Gastrocnemius medialis (tissue), 4 donors: ENCODE measurements at regions not wholly inside any gene's neighbourhood (a gene's known extent, or its start where the extent isn't known, plus 50 kb on each side); places are given as distances from the start of the nearest gene placed in this dataset.

ENCODE experiments used
- POLR2A ChIP-seq, 2 donors: fragments of 450-650 bp; IDR thresholded peaks; one replicate each; pipeline ENCODE4 v1.6.1; 2017; ENCODE audit warnings: antibody characterized with exemption in 2 of 2, mild to moderate bottlenecking in 2 of 2, moderate library complexity in 2 of 2
- TF ChIP-seq, protein P1 (sequence below), 5 experiments: fragments of 450-650 bp in 3 of 5; fragments of 200-600 bp in 2 of 5; sonication (generic) in 2 of 5; IDR thresholded peaks in 4 of 5; conservative IDR thresholded peaks in 1 of 5; 1 replicate in 4 of 5; 2 replicates in 1 of 5; pipeline ENCODE4 v1.5.1; 2016 to 2019; ENCODE audit warnings: antibody characterized with exemption in 5 of 5, mild to moderate bottlenecking in 3 of 5, moderate library complexity in 3 of 5

DNA sequence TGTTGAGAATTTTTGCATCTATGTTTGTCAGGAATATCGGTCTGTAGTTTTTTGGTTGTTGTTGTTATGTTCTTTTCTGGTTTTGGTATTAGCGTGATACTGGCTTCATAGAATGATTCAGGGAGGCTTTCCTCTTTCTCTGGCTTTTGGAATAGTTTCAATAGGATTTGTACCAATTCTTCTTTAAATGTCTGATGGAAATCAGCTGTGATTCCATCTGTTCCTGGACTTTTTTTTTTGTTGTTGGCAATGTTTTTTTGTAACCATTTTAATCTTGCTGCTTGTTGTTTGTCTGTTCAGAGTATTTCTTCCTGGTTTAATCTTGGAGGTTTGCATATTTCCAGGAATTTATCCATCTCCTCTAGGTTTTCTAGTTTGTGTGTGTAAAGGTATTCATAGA is 81.5 kb upstream of the GK2 start:
- TF ChIP-seq, protein P1, sequence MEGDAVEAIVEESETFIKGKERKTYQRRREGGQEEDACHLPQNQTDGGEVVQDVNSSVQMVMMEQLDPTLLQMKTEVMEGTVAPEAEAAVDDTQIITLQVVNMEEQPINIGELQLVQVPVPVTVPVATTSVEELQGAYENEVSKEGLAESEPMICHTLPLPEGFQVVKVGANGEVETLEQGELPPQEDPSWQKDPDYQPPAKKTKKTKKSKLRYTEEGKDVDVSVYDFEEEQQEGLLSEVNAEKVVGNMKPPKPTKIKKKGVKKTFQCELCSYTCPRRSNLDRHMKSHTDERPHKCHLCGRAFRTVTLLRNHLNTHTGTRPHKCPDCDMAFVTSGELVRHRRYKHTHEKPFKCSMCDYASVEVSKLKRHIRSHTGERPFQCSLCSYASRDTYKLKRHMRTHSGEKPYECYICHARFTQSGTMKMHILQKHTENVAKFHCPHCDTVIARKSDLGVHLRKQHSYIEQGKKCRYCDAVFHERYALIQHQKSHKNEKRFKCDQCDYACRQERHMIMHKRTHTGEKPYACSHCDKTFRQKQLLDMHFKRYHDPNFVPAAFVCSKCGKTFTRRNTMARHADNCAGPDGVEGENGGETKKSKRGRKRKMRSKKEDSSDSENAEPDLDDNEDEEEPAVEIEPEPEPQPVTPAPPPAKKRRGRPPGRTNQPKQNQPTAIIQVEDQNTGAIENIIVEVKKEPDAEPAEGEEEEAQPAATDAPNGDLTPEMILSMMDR (IDR thresholded peaks at IDR 0.05 in 4 of 5, conservative IDR thresholded peaks at IDR 0.05 in 1 of 5), result no peak
- no peak for TF ChIP-seq POLR2A (IDR thresholded peaks at IDR 0.05)
